Mononuclear cell (primary cell): ENCODE measurements at regions not wholly inside any gene's neighbourhood (a gene's known extent, or its start where the extent isn't known, plus 50 kb on each side); places are given as distances from the start of the nearest gene placed in this dataset.

Experiments
- H3K27me3 ChIP-seq: 2 replicates; pipeline ENCODE4 v1.6.0; 2011; ENCODE audit warnings: low read length, control low read depth; ENCODE audit not compliant: insufficient read depth
- H3K4me1 ChIP-seq: 2 replicates; pipeline ENCODE4 v1.5.1; 2011; ENCODE audit warnings: mild to moderate bottlenecking, low read length, control low read depth; ENCODE audit not compliant: insufficient read depth
- H3K4me3 ChIP-seq: 2 replicates; pipeline ENCODE4 v1.5.1; 2011; ENCODE audit warnings: mild to moderate bottlenecking, low read length, moderate library complexity
- H3K9me3 ChIP-seq: 2 replicates; pipeline ENCODE4 v1.5.1; 2011; ENCODE audit warnings: low read depth, mild to moderate bottlenecking, control low read depth, low read length

DNA sequence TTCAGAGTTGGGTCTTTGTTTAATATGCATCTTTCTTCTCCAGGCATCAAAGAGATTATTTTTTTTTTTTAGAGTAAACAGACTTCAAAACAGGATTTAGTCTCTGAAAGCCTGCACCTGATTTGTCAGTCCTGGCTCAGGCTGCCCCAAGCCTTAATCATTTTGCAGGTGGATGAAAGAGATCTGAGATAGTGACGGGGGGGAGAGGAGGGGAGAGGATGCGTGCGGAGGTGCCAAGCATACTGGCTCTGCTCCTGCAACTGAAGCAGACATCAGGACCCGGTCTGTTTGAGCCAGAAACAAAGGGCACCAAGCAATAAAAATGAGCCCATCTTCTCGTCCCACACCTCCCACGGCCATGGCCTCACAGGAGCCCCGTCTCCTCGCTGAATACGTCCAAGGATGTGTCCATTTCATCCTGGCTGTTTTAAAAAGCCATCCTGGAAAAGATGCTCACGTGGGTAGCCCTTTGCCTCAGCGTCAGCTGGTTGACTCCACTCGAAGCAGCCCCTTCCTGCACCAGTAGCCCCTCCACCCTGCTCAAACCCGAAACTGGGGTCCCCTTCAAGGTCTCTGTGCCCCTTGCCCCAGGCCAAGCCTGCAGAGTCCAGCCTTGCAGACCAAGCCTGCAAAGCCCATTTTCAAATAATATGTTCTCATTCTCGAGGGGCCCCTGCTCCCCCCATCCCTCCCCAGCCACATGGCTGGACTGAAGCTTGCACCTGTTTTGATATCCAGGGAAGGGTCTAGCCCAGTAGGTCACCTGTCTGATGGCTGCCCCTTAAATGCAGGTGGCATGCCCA lies 84.8 kb upstream of the TNRC6C start:
- Histone ChIP-seq H3K4me3 (no peak overlapping the region), H3K9me3 (no peaks in the 10 kb centered on the region), H3K27me3 (no peaks in the 10 kb centered on the region), H3K4me1 (peaks cover 99% of the 10 kb centered on the region)

- H3K4me3 ChIP-seq = no peak overlapping the region
- peaks cover 99% of the 10 kb centered on the region for H3K4me1 ChIP-seq
- H3K9me3 ChIP-seq = no peaks in the 10 kb centered on the region
- H3K27me3 ChIP-seq = no peaks in the 10 kb centered on the region
Measured at GRCh38 chr17:77874303-77875050, 84.0 kb upstream of the TNRC6C start.

DNA sequence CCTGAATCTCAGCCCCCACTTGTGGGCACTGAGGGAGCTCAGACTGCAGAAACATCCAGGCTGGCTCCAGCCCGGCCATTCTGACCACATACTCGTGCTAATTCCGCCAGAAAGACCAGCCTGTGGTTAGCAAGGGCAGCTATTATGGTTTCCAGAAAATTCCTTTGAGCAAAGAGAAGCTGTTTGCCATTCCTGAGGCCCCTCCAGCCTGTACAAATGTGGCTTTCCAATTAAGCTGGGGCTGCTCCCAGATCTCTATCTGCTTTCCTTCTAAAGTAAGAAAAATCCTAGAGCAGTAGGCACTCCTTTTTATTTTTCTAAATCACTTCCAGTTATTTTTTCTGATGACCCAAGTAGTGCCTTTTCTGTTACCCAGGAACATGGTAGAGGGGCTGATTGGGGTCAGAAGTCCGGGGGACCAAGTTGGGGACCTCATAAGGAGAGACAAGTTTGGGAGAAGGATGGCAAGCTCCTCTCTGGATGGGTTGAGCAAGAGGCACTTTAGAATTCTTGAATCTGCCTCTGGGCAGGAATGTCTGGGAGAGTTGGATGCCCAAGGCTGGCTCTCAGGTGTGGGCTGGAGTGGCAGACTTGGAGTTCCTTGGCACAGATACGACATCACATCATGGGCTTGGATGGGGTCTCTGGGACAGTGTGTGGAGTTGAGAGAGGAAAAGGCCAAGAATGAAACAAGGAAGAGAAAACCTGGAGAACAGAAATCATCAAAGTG lies 83.3 kb upstream of the TNRC6C start:
- Histone ChIP-seq H3K27me3 (no peaks in the 10 kb centered on the region), H3K4me3 (no peak overlapping the region), H3K4me1 (peaks cover 99% of the 10 kb centered on the region), H3K9me3 (no peaks in the 10 kb centered on the region)

DNA sequence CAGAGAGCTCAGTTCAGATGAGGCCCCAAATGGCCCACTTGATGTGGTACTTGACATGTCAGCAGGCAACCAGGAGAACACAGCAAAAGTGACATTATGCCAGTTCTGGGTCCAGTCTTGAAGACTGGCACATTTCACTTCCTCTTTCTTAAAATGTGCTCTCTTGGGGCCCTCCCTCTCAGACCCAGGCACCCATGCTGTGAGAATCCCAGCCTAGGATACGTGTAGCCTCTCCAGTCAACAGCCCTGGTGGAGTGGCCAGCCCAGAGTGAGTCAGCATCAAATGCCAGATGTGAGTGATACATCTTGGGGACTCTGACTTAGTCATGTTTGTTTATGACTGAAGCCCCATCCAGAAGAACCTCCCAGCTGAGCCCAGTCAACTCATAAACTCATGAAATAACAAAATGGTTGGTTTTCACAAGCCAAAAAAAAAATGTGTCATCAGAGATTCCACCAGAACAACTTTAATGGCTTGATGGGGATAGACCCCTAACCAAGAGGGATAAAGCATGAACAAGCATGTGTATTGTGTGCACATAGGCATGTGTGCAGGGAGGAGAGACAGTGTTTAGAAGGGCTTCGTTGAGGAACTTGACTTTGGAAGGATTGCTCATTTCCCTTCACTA lies 82.5 kb upstream of the TNRC6C start:
- no peaks in the 10 kb centered on the region for H3K9me3 ChIP-seq
- peaks cover 99% of the 10 kb centered on the region for H3K4me1 ChIP-seq
- H3K4me3 ChIP-seq = no peak overlapping the region
- H3K27me3 ChIP-seq = no peaks in the 10 kb centered on the region

- Histone ChIP-seq H3K27me3 (no peaks in the 10 kb centered on the region), H3K4me3 (no peak overlapping the region), H3K9me3 (no peaks in the 10 kb centered on the region), H3K4me1 (peaks cover 100% of the 10 kb centered on the region)
Measured at GRCh38 chr17:77877036-77877435, 81.5 kb upstream of the TNRC6C start.

DNA sequence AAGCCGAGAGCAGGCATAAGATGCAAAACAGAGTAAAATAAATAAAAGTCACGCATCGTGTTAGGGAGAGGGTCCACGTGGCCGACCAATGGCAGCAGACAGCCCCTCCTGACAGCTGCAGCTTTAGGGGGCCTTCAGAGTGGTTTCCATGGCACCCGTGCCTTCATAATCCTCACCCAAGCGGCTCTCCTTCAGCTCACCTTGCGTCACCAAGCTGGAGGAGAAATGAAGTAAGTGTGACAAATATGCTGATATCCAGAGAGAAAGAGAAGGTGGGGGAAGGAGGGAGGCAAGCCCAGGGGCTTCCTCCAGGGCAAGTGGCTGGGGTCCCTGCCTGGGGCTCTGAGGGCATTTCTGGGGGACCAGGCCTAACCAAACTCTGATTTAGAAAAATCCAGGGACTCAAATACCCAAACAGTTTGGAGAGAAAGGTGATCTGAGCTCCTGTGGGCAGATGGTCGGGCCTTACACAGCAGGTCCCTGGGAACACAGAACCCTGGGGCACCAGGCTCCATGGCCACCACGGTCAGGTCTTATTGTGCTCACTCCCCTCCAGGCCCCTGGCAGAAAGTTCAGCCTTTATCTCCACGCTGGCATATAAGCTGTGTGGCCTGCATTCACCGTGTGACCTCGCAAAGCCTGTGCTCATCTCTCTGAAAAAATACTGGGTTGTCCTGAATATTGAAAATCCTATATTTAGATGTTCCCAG lies 80.7 kb upstream of the TNRC6C start:
- H3K9me3 ChIP-seq = no peaks in the 10 kb centered on the region
- no peaks in the 10 kb centered on the region for H3K27me3 ChIP-seq
- H3K4me1 ChIP-seq = peaks cover 100% of the 10 kb centered on the region
- H3K4me3 ChIP-seq = no peak overlapping the region

DNA sequence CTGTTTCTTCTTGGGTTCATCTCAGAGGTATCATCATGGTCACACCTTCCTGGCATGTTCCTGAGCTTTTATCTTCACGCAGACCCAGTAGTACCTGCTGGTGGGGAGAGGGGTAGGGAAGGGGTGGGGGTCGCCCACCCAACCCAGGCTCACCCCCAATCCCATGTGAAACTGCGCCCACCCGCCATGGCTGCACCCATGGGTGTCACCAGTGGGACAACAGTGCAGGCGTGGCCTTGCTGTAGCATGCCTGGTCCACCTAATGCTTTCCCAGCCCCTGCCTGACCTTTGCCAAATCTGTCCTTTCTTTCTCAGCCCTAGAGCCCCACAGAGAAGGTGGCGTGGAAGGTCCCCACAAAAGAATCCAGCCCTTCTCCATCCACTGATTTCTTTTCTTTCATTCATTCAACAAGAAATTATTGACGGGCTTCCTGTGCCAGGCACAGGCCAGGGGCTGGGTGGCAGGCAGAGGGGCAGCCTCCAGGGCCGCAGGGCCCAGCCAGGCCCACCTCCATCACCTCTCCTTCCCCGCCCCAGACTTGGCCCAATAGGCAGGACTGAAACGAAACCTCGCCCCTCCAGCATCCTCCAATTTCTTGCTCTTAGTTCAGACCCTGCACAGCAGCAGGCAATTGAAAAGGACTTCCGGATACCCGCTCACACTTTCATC lies 79.1 kb upstream of the TNRC6C start:
- Histone ChIP-seq H3K27me3 (no peaks in the 10 kb centered on the region), H3K9me3 (no peaks in the 10 kb centered on the region), H3K4me1 (peaks cover 100% of the 10 kb centered on the region), H3K4me3 (no peak overlapping the region)

DNA sequence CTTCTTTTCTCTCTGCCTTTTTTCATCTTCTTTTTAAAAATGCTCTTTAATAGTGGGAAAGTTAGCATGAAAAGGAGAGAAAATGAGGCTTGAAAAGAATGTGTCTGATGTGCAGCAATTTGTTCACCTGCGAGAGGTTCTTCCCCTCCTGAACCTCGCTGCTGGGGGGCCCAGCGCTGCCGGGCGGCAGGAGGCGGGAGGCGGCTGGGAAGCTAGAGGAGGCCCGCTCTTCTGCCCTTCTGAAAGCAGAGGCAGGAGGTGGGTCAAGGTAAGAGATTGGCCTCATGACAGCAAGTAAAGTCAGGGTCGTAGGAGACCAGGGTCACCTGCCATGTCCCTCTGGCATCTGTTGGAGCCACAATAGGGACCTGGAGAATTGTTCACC lies 78.6 kb upstream of the TNRC6C start:
- peaks cover 98% of the 10 kb centered on the region for H3K4me1 ChIP-seq
- H3K9me3 ChIP-seq = no peaks in the 10 kb centered on the region
- no peak overlapping the region for H3K4me3 ChIP-seq
- no peaks in the 10 kb centered on the region for H3K27me3 ChIP-seq

DNA sequence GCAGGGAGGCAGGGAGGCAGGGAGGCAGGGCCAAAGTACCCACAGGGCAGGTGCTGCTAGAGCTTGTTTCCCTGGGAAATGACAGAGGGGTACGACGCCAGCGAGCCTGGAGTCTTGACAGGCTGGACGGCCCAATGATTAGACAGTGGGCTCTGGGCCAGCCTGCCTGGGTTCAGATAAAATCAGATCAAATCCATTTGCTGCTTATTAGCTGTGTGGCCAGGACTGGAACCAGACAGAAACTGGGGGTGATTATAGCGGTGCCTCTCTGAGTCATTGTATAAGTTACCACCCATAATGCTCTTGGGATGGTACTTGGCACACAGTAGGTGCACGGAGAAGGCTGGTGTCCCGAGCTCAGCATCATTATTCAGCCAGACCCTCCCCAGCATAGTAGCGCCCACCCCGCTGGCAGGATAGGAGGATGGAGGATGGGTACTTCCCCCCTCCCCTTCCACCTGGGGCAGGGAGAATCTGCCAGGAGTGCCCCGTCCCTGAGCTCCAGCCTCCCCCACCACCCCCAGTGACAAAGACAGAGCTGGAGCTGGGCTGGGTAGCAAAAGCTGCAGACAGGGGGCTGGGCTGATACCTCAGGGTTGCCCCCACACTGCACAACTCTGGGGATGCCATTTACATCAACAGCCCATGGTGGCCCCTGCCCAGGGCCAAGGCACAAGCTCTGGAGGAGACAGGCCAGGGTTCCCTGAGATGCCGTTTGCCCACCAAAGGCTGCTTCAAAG lies 77.6 kb upstream of the TNRC6C start:
- no peak overlapping the region for H3K4me3 ChIP-seq
- no peaks in the 10 kb centered on the region for H3K27me3 ChIP-seq
- no peaks in the 10 kb centered on the region for H3K9me3 ChIP-seq
- peaks cover 91% of the 10 kb centered on the region for H3K4me1 ChIP-seq

GRCh38 chr17:77881545-77881944 lies 77.0 kb upstream of the TNRC6C start:
- Histone ChIP-seq H3K9me3 (no peaks in the 10 kb centered on the region), H3K4me1 (peaks cover 91% of the 10 kb centered on the region), H3K4me3 (no peak overlapping the region)

GRCh38 chr17:77882040-77882439 lies 76.5 kb upstream of the TNRC6C start:
- no peaks in the 10 kb centered on the region for H3K9me3 ChIP-seq
- H3K4me3 ChIP-seq = no peak overlapping the region
- peaks cover 91% of the 10 kb centered on the region for H3K4me1 ChIP-seq
- H3K27me3 ChIP-seq = no peaks in the 10 kb centered on the region

More at GRCh38 chr17:77881545-77881944, 77.0 kb upstream of the TNRC6C start:
- no peaks in the 10 kb centered on the region for H3K27me3 ChIP-seq

- peaks cover 91% of the 10 kb centered on the region for H3K4me1 ChIP-seq
- H3K4me3 ChIP-seq = no peak overlapping the region
- no peaks in the 10 kb centered on the region for H3K9me3 ChIP-seq
- no peaks in the 10 kb centered on the region for H3K27me3 ChIP-seq
Measured at GRCh38 chr17:77882481-77883212, 75.9 kb upstream of the TNRC6C start.

- peaks cover 91% of the 10 kb centered on the region for H3K4me1 ChIP-seq
- no peaks in the 10 kb centered on the region for H3K9me3 ChIP-seq
- no peaks in the 10 kb centered on the region for H3K27me3 ChIP-seq
- H3K4me3 ChIP-seq = no peak overlapping the region
Measured at GRCh38 chr17:77883213-77883650, 75.3 kb upstream of the TNRC6C start.
